BE2C (cell line): ENCODE measurements at regions not wholly inside any gene's neighbourhood (a gene's known extent, or its start where the extent isn't known, plus 50 kb on each side); places are given as distances from the start of the nearest gene placed in this dataset.

Source experiments
- DNase-seq: peaks from one replicate; pipeline ENCODE4 v3.0.0-alpha.2; 2020
- H3K27me3 ChIP-seq: fragments of 250-450 bp; sonication (Bioruptor Pico); 2 replicates; pipeline ENCODE4 v1.5.1; 2020; ENCODE audit warnings: mild to moderate bottlenecking
- H3K36me3 ChIP-seq: fragments of 250-450 bp; sonication (Bioruptor Pico); 2 replicates; pipeline ENCODE4 v1.5.1; 2020; ENCODE audit warnings: mild to moderate bottlenecking
- H3K4me1 ChIP-seq: fragments of 250-450 bp; sonication (Bioruptor Pico); 2 replicates; pipeline ENCODE4 v1.5.1; 2020
- H3K4me3 ChIP-seq: 2 replicates; pipeline ENCODE4 v1.5.1; 2011; ENCODE audit warnings: low read depth, low read length
- H3K9me3 ChIP-seq: fragments of 250-450 bp; sonication (Bioruptor Pico); 2 replicates; pipeline ENCODE4 v1.5.1; 2020
- CTCF ChIP-seq: IDR thresholded peaks from 2 replicates; pipeline ENCODE4 v1.5.1; 2012; ENCODE audit warnings: mild to moderate bottlenecking, low read depth, low read length

- no peaks in the 10 kb centered on the region for H3K27me3 ChIP-seq
- no peaks in the 10 kb centered on the region for H3K4me1 ChIP-seq
- H3K9me3 ChIP-seq = no peaks in the 10 kb centered on the region
- H3K4me3 ChIP-seq = no peak overlapping the region
- TF ChIP-seq CTCF = no peak
- H3K36me3 ChIP-seq = no peaks in the 10 kb centered on the region
- DNase-seq = no peak
Observed at GRCh38 chr4:117847849-117848248, 186.4 kb upstream of the NDST3 start.

GRCh38 chr4:117868201-117868600 is 166.1 kb upstream of the NDST3 start:
- no peak for TF ChIP-seq CTCF
- Histone ChIP-seq H3K4me3 (no peak overlapping the region), H3K36me3 (no peaks in the 10 kb centered on the region), H3K4me1 (no peaks in the 10 kb centered on the region), H3K27me3 (no peaks in the 10 kb centered on the region), H3K9me3 (no peaks in the 10 kb centered on the region)
- no peak for DNase-seq

GRCh38 chr4:117873779-117874178 is 160.5 kb upstream of the NDST3 start:
- no peak for TF ChIP-seq CTCF
- no peak for DNase-seq
- H3K4me1 ChIP-seq = no peaks in the 10 kb centered on the region
- H3K27me3 ChIP-seq = no peaks in the 10 kb centered on the region
- H3K9me3 ChIP-seq = no peaks in the 10 kb centered on the region
- no peaks in the 10 kb centered on the region for H3K36me3 ChIP-seq
- no peak overlapping the region for H3K4me3 ChIP-seq

- no peaks in the 10 kb centered on the region for H3K4me1 ChIP-seq
- no peaks in the 10 kb centered on the region for H3K36me3 ChIP-seq
- no peak for TF ChIP-seq CTCF
- H3K9me3 ChIP-seq = no peaks in the 10 kb centered on the region
- H3K27me3 ChIP-seq = no peaks in the 10 kb centered on the region
- no peak for DNase-seq
- H3K4me3 ChIP-seq = no peak overlapping the region
Observed at GRCh38 chr4:117874216-117874615, 160.1 kb upstream of the NDST3 start.

- no peak for TF ChIP-seq CTCF
- no peak for DNase-seq
- no peaks in the 10 kb centered on the region for H3K4me1 ChIP-seq
- no peaks in the 10 kb centered on the region for H3K9me3 ChIP-seq
- no peaks in the 10 kb centered on the region for H3K27me3 ChIP-seq
- H3K4me3 ChIP-seq = no peak overlapping the region
- H3K36me3 ChIP-seq = no peaks in the 10 kb centered on the region
Observed at GRCh38 chr4:117889978-117890377, 144.3 kb upstream of the NDST3 start.

GRCh38 chr4:117893207-117893606 is 141.1 kb upstream of the NDST3 start:
- no peak for DNase-seq
- Histone ChIP-seq H3K36me3 (no peaks in the 10 kb centered on the region), H3K27me3 (no peaks in the 10 kb centered on the region), H3K4me3 (no peak overlapping the region), H3K9me3 (no peaks in the 10 kb centered on the region), H3K4me1 (no peaks in the 10 kb centered on the region)
- TF ChIP-seq CTCF = no peak
